Kidney glomerular epithelial cell (primary cell): ENCODE measurements at regions not wholly inside any gene's neighbourhood (a gene's known extent, or its start where the extent isn't known, plus 50 kb on each side); places are given as distances from the start of the nearest gene placed in this dataset.
"Not testable (repeated sequence)": the region's sequence is repeated elsewhere in the genome, so short reads cannot be mapped to it uniquely, and the experiment has no call there.

Experiments
- DNase-seq: peaks from one replicate; lab custom pipeline; 2025; lab: John Stamatoyannopoulos, UW

- not testable (repeated sequence) for DNase-seq
Observed at GRCh38 chr15:85264614-85265190, 115.7 kb upstream of the AKAP13 start.

GRCh38 chr15:85267158-85267857, 113.1 kb upstream of the AKAP13 start:
- not testable (repeated sequence) for DNase-seq

- no peak for DNase-seq
Observed at GRCh38 chr15:85274315-85275050, 105.9 kb upstream of the AKAP13 start.

GRCh38 chr15:85276508-85276907, 103.9 kb upstream of the AKAP13 start:
- DNase-seq: no peak

GRCh38 chr15:85276921-85277320, 103.5 kb upstream of the AKAP13 start:
- no peak for DNase-seq

GRCh38 chr15:85277847-85278370, 102.5 kb upstream of the AKAP13 start:
- no peak for DNase-seq

- no peak for DNase-seq
Observed at GRCh38 chr15:85280203-85280602, 100.2 kb upstream of the AKAP13 start.

DNA sequence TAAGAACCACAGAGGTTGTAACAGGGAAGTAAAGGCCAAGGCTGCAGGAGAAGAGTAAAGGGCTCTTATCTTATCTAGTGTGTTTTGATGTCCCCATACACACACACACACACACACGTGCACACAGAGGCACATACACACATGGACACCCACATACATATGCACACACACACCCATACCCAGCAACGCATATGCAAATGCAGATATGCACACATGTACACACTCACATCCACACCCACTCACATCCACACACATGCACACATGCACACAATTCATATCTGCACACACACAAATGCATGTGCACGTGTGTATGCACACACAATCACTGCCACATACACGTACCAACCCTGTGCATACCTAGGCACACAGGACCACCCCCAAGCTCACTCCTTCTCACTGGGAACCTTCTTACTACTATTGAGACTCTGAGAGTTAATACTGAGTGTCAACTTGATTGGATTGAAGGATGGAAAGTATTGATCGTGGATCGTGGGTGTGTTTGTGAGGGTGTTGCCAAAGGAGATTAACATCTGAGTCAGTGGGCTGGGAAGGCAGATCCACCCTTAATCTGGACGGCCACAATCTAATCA, 99.0 kb upstream of the AKAP13 start:
- DNase-seq: no peak

- peak; percentile 23 for DNase-seq
Observed at GRCh38 chr15:85282504-85283115, 97.8 kb upstream of the AKAP13 start.

DNA sequence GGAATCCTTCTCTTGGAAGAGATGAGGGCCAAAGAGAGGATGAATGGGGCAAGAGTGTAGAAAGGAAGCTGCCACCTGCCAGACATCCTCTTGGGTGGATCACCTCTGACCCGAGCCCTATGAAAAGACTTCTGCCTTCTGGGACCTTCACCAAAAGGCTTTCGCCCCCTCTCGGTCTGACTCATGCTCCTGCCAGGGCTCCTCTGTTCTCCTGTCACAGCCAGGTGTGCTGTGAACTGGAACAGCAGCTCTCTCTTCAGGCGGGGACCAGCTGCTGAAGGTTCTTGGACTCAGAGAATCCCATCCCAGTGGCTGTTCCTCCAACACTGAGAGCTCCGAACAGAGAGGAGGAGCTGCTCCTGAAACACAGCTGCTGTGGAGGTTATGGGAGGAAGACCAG, 96.6 kb upstream of the AKAP13 start:
- not testable (repeated sequence) for DNase-seq

GRCh38 chr15:85284497-85284896, 95.9 kb upstream of the AKAP13 start:
- no peak for DNase-seq

DNA sequence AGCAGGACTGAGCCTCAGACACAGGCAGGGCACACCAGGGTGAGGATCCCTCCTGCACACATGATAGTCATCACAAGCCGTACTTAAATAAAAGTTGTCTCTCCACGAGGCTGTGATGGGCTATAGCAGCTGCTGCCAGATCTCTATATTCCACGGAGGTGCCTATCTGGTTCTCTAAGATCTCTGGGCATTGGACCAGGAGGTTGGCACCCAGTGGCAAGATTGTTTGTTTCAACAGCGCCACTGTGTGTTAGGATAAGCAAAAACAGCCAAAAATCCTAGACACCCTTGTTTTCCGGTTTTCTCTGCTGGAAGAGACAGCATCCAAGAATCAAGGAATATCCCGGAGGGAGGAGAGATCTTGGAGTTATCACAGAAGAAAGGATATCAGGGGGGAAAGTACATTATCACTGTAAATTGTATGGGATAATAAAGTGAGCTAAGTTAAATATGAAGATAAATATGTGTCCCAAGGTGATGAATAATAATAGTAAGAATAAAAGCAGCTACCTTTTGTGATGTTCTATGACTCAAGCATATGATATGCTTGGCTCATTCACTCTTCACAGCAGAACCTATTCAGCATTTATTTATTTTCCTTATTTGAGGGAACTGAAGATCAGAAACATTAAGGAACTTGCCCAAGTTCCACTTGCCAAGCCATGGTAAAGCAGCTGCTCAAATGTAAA, 90.6 kb upstream of the AKAP13 start:
- peak; percentile 40 for DNase-seq

- DNase-seq: not testable (repeated sequence)
Observed at GRCh38 chr15:85292583-85292982, 87.8 kb upstream of the AKAP13 start.

DNA sequence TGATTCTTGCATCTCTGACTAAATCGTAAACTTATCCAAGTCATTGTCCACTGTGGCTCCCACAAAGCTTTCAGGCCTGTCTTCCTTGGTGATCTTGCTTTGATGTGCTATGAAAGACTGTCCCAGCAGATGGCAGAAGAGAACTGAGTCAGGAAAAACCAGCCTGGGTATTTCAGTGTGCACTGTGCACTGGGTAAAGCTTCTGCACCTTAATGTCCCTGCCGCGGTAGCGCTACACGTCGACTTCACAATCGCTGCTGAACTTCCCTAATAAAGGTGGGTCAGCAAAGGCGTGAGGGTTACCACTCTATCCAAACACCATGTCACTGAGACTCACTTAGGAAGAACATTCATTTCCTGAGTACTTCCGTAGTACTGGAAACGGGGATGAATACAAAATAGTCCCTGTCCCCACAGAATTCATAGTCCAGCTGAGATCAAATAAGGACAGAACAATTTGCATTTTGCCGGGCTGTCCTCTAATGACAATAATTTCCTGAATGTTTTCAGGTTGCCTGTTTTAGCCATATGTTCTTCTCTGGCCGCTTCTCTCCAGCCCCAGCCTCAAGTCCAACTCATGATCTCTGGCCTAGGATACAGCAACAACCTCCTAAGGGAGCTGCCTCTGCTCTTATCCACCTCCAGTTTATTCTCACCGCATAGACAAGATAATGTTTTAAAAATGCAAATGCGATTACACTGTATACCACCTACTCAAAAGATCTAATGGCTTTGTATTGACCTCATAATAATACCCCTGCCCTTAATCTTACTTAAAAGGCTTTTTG, 83.6 kb upstream of the AKAP13 start:
- DNase-seq: peak; percentile 74

- no peak for DNase-seq
Observed at GRCh38 chr15:85297537-85297936, 82.9 kb upstream of the AKAP13 start.

DNA sequence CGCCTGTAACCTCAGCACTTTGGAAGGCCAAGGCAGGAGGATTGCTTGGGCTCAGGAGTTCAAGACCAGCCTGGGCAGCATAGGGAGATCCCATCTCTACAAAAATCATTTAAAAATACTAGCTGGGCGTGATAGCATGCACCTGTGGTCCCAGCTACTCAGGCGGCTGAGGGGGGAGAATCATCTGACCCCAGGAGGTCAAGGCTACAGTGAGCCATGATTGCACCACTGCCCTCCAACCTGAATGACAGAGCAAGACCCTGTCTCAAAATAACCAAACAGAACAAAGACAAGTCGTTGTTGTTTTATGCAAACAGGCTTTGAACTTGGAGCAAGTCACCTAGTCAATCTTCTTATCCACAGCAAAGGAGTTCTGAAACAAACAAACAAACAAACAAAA, 82.0 kb upstream of the AKAP13 start:
- no peak for DNase-seq

DNA sequence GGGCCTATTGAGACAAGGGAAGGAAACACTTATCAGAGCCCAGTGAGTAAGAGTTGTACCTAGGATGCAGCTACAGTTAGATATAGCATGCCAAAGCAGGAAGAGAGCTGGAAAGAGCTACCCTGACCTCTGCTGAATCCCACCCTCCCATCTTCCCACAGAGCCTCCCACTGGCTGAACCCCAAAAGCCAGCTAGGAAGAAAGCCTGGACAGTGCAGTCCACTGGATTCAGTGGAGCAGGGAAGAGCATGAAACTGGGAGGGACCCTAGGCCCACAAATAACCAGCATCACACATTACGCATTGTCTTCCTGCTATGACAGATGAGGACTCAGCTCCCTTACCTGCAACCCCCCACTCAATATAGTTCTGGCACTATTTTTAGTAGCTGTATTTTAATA, 81.5 kb upstream of the AKAP13 start:
- DNase-seq: no peak

DNA sequence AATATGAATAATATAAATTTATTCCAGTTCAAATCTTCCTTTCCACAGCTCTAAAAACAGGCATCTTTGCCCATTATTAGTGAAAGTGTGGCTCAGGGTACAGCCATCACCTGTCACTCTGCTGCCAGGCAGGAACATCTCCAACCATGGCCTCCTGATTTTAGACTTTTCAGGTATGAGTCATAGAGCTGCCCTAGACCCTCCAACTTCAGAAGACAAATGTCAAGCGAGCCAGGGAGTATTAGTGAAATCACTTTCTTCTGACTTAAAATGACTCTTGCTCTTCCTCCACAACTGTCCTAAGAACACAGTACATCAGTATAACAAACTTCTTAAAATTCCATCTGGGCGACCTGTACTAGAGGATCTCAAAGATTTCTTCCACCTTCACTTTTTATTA, 78.1 kb upstream of the AKAP13 start:
- no peak for DNase-seq

DNA sequence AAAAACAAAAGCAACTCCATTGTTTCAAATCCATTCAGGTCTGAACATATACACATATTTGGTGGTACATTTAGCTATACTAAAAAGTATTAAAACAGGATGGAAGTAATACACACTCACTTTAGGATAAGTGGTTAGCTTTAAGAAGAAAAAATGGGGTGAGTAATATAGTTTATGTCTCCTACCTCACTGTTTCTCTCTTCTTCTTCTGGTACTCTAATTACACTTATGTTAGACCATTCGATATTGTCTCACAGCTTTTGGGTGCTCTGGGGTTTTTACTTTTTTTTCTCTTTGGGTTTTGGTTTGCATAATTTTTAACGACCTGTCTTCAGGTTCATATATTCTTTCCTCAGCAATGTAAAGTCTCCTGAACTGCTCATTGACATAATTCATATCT, 75.4 kb upstream of the AKAP13 start:
- DNase-seq: no peak

DNA sequence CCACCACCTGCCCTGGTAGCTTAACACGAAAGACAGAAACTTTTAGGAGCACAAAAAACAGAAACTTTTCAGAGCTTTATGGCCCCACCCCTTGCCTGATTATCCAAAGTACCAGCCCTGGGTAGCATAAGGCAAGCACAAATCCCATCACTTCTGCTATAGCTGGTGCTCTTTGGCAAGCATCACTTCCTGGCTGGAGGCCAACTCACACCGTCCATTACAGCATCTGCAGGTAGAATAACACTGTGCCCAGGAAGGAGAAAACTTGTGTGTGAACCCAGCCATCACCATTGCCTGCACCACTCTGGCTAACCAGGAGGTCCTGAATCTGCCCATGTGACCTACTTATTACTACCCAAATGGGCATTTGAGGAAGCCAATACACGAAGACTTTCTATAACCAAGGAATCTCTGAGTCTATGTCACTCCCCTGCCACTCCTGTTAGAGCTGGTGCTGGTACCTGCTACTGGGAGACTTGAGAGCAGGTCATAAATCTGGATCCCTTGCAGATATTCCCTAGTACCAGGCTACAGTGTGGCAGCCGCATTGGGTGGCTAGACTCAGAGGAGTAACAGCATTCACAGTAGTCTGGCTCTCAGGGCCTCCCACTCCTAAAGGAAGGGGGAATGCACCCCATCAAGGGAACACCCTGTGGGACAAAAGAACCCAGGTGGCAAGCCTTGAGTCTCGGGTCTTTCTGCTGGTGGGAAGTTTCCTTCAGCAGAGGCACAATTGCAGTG, 73.3 kb upstream of the AKAP13 start:
- DNase-seq: no peak
